IPS-18c (cell line): ENCODE measurements at regions not wholly inside any gene's neighbourhood (a gene's known extent, or its start where the extent isn't known, plus 50 kb on each side); places are given as distances from the start of the nearest gene placed in this dataset.

Experiments
- H3K4me3 ChIP-seq: 2 replicates; pipeline ENCODE4 v1.7.0; 2013; ENCODE audit warnings: low read depth, mild to moderate bottlenecking, low read length, moderate library complexity; ENCODE audit not compliant: insufficient read depth
- H3K9me3 ChIP-seq: one replicate; pipeline ENCODE4 v1.6.1; 2013; ENCODE audit warnings: mild to moderate bottlenecking, low read length, moderate library complexity; ENCODE audit not compliant: control insufficient read depth, insufficient read depth

- H3K4me3 ChIP-seq: no peak overlapping the region
- H3K9me3 ChIP-seq: no peaks in the 10 kb centered on the region
These were observed 50.8 kb upstream of the JAG1 start for GRCh38 chr20:10724449-10725173.

GRCh38 chr20:10728873-10729670 is 55.3 kb upstream of the JAG1 start:
- Histone ChIP-seq H3K4me3 (no peak overlapping the region), H3K9me3 (no peaks in the 10 kb centered on the region)

DNA sequence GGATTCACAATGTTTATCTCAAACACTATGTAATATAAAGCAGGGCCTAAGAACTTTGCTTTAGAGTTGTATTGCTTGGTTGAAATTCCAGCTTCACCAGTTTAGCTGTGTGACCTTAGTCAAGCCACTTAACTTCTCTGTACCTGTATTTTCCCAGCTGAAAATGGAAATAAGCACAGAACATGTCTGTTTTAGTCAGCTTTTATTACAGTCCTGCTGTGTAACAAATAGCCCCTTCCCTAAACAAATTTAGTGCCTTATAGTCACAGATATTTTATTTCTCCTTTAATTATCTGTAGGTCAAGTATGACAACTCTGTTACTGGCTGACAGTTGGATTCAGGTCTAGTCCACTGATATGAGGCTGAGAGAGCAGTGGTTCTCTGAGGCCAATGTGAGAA is 56.0 kb upstream of the JAG1 start:
- H3K9me3 ChIP-seq: no peaks in the 10 kb centered on the region

GRCh38 chr20:10730629-10731183 is 56.9 kb upstream of the JAG1 start:
- Histone ChIP-seq H3K9me3 (no peaks in the 10 kb centered on the region), H3K4me3 (no peak overlapping the region)

More for the DNA sequence above, 56.0 kb upstream of the JAG1 start:
- H3K4me3 ChIP-seq: no peak overlapping the region

DNA sequence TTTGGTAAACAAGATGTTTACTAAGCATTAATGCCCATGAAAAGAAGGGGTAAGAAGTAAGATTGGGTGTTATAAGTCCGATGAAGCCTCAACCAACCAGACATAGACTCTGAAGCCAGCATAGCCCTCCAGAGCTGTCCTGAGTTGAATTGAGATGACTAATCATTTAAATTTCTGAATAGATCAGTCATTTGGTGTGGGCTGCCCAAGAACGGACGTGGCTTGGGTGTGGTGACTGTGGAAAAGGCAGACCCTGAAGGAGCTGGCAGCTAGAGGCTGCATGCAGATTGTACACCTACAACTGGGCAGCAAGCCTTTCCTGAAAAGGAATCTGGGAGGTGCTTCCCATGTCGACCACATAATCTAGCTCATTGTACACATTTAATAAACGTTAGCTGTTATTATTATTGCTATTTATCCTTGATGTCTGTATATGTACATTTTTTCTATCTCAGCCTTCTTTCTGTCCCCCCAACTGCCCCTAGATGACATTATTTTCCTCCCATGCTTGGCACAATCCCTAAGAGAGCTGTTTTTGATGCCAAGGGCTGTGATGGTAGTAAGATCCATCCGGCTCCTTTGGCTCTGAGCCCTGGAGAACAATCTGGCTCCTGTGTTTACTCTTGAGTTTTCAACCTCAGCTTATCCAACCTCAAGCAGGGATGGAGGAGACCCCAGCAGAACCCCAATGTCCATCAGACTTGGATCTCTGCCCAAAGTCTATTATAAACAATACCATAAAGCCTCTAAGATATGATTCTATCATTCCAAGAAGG is 57.6 kb upstream of the JAG1 start:
- Histone ChIP-seq H3K4me3 (no peak overlapping the region), H3K9me3 (no peaks in the 10 kb centered on the region)

GRCh38 chr20:10733122-10733521 is 59.3 kb upstream of the JAG1 start:
- no peaks in the 10 kb centered on the region for H3K9me3 ChIP-seq
- no peak overlapping the region for H3K4me3 ChIP-seq

DNA sequence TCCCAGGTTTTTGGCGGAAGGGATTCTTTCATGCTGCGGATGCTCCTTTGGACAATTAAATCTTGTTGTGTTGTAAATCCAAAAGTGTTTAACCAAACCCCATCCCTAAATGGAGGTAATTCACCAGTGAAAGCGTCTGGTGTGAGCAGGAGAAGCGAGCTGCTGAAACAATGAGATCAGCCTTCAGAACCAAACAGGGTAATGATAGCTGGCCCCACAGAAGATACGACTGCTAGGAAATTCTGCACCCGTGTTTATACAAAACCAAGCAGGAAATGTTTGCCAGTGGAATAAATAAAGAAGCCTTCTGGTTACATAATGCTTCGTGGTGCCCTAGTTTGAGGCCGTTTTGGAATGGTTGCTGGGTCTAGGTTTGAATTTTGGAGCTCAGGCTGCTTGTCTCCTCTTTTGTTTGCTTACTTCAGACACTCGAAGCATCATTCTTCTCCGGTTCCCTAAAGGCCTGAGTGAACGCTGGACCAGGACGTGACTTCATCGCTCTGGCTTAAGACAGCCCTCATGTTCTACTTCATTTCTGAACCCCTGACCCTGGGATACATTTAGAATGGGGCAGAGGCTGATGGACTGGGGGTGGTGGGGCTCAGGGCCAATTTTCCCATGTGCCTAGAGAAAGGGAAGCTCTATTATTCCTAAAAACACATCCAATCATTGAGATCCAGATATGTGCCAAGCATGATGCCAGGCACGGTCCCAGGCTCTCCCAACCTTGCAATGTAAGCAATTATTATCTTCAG is 61.6 kb upstream of the JAG1 start:
- H3K9me3 ChIP-seq: no peaks in the 10 kb centered on the region
- no peak overlapping the region for H3K4me3 ChIP-seq

GRCh38 chr20:10739134-10739533 is 65.3 kb upstream of the JAG1 start:
- H3K4me3 ChIP-seq: no peak overlapping the region

DNA sequence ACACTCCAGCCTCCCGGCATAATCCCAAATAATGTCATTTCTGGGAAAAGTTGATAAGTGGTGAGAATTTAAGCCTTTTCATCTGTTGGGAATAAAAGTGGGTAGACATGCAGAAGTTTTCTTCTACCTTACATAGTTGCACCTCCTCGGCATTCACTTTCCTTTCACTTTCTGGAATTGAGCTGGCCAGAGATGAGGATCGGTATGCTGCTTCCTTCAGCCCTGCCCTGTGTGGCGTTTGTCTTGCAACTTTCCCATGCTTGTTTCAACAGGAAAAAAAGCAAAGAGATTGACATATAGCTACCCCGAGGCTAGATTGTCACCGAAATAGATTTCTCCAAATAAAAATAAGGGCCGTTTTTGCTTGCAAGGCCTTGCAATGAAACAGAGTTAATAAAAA is 65.8 kb upstream of the JAG1 start:
- Histone ChIP-seq H3K4me3 (no peak overlapping the region), H3K9me3 (no peaks in the 10 kb centered on the region)

More at GRCh38 chr20:10739134-10739533, 65.3 kb upstream of the JAG1 start:
- no peaks in the 10 kb centered on the region for H3K9me3 ChIP-seq

DNA sequence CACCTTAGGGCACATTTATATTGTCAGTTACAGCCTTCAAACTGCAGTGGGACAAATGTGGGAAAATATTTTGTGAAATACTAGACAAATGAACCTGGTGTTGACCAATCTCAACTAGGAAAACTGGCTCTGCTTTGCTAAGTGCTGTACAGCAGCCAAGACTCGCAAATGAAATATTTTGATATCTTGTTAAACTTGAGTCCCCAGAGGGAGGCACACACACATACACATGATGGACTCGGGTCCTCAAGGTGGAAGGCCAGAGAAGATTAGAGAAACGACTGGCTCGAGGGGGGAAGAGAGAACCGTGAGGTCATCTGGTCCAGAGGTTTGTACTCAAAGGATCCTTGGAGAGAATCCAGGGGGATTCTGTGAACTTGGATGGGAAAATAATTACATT is 67.3 kb upstream of the JAG1 start:
- Histone ChIP-seq H3K9me3 (no peaks in the 10 kb centered on the region), H3K4me3 (no peak overlapping the region)

GRCh38 chr20:10745790-10746189 is 72.0 kb upstream of the JAG1 start:
- Histone ChIP-seq H3K9me3 (no peaks in the 10 kb centered on the region), H3K4me3 (no peak overlapping the region)

- no peak overlapping the region for H3K4me3 ChIP-seq
- no peaks in the 10 kb centered on the region for H3K9me3 ChIP-seq
These were observed 73.2 kb upstream of the JAG1 start for GRCh38 chr20:10747019-10747418.

DNA sequence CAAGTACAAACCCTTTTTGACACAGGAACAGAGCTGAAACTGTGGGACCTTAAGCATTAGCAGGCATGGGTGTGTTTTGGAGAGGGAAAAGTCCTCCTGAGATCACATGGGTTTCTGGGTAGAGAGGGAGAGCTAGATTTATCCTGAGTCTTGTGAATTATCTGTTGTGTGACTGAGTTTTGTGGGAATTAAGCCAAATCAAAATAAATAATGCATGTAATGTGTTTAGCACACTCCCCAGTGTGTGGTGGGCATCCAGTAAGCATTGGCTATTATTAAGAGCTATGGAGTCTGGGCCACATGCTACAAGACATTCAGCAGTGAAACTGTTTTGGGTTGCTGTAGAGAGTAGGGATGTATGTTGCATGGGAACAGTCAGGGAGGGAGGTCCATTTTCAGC is 75.3 kb upstream of the JAG1 start:
- H3K4me3 ChIP-seq: no peak overlapping the region
- no peaks in the 10 kb centered on the region for H3K9me3 ChIP-seq

DNA sequence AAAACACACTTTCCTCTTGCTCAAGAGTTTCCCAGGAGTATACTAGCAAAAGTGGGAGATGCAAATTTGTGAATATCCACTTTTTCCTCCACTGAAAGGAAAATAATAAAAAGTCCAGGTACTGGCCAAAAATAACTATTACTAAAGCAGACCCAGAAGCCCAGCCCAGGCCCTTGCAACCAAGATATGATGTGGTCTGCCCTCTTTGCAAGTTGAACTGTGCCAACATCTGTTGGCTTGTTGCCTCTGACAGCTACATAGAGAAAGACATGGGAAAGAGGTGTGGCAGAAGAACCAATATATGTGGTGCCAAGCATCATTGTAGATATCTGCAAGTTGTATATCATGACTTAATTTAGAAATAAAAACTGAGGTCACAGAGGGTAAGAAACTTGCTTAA is 78.4 kb upstream of the JAG1 start:
- H3K9me3 ChIP-seq: peaks cover 2% of the 10 kb centered on the region
- no peak overlapping the region for H3K4me3 ChIP-seq

- Histone ChIP-seq H3K9me3 (peaks cover 2% of the 10 kb centered on the region), H3K4me3 (no peak overlapping the region)
These were observed 81.0 kb upstream of the JAG1 start for GRCh38 chr20:10754824-10755223.

DNA sequence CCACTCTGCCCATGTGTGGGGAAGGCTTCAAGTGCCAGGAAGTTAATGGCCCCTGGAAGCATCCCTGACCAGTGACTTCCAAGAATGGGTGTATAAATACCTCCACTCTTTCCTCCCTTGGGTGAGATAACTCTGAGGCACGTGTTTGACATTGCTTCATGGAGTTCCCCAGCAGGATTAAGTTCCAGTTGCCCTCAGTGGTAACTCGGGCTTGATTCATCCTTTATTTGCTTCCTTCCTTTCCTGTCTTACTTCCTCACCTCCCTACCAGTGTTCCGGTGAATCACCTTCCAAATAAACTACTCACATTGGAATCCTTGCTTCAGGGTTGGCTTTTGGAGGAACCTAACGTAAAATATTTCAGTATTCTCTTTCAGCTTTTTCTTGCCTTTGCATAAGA is 84.6 kb upstream of the JAG1 start:
- no peak overlapping the region for H3K4me3 ChIP-seq
- H3K9me3 ChIP-seq: peaks cover 2% of the 10 kb centered on the region

GRCh38 chr20:10761232-10761631 is 87.4 kb upstream of the JAG1 start:
- Histone ChIP-seq H3K9me3 (no peaks in the 10 kb centered on the region), H3K4me3 (no peak overlapping the region)
